GM20000 (cell line): ENCODE measurements at regions not wholly inside any gene's neighbourhood (a gene's known extent, or its start where the extent isn't known, plus 50 kb on each side); places are given as distances from the start of the nearest gene placed in this dataset.
"Not testable (repeated sequence)": the region's sequence is repeated elsewhere in the genome, so short reads cannot be mapped to it uniquely, and the experiment has no call there.

Experiments
- DNase-seq: peaks from one replicate; pipeline ENCODE4 v3.0.0; 2012; ENCODE audit warnings: low spot score
- TF ChIP-seq, protein P1 (sequence below): IDR thresholded peaks from 2 replicates; pipeline ENCODE4 v1.5.1; 2012; ENCODE audit warnings: mild to moderate bottlenecking, control low read depth; ENCODE audit errors: extremely low read depth, missing control alignments

DNA sequence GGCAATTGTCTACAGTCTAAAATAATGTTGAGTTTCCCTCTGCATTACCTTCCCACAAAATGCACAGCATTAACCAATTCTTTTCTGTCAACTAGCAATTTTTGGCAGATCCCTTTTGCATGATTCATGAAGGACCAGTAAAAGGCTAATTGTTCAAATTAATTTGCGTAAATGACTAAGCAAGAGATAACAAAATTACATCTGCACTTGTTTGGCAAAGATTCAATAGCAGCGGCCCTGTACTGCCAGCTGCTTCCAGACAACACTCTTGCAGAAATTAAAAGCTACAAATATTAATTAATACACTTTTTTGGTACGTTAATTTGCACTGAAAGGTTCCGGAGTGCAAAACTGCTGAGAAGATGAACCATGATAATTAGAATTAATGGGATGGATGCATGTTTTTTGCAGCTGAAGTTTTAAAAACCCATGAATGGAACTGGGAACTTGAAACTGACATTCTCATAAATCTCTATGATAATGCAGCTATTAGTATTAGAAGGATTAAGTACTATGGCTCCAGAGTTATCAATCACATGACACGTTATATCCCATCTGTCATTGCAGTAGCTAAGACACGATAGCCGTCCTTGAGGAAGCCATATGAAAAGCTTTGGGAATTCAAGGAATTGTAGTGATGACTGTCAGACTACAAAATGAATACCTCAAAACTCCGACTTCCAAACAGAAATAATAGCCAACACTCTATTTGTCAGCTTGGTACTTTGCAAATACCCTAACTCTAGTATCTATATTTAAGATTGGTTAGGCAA is 1268.3 kb upstream of the ACVR2A start:
- TF ChIP-seq, protein P1, sequence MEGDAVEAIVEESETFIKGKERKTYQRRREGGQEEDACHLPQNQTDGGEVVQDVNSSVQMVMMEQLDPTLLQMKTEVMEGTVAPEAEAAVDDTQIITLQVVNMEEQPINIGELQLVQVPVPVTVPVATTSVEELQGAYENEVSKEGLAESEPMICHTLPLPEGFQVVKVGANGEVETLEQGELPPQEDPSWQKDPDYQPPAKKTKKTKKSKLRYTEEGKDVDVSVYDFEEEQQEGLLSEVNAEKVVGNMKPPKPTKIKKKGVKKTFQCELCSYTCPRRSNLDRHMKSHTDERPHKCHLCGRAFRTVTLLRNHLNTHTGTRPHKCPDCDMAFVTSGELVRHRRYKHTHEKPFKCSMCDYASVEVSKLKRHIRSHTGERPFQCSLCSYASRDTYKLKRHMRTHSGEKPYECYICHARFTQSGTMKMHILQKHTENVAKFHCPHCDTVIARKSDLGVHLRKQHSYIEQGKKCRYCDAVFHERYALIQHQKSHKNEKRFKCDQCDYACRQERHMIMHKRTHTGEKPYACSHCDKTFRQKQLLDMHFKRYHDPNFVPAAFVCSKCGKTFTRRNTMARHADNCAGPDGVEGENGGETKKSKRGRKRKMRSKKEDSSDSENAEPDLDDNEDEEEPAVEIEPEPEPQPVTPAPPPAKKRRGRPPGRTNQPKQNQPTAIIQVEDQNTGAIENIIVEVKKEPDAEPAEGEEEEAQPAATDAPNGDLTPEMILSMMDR: no peak
- no peak for DNase-seq

DNA sequence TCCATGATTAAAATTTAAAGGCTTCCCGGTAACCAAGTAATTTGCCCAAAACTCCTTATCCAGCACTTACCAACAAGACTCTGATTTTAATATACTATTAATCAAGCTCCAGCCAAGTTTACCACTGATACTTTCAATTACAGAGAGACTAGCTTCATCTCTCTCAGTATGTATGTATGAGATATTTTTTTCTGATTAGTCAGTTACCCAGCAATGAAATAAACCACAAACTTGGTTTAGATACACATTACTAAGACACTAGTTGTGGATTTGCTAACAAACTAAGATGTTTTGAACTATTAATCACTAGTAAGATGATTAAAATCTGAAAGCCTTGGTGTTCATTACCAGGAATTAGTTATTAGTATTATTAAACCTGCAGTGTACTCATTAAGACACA is 1272.2 kb upstream of the ACVR2A start:
- TF ChIP-seq, protein P1: no peak
- DNase-seq: no peak

DNA sequence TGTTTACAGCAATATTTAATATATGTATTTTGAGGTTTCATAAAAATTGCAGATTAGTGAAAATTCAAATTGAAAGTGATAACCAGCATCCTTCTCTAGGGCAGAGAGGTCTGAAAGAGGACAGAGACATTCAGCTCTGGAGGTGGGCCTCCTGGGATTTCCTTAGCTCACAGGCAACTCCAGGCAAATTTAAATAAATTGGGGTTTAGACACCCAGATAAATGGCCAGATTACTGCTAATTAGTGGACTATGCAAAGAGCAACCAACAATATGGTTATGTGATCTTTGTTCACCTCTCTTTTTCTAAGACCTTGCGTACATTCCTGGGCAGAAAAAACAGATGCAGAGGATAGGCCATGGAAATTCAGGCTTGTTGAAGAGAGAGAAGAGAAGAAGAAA is 1282.8 kb upstream of the ACVR2A start:
- DNase-seq: no peak
- TF ChIP-seq, protein P1: no peak

DNA sequence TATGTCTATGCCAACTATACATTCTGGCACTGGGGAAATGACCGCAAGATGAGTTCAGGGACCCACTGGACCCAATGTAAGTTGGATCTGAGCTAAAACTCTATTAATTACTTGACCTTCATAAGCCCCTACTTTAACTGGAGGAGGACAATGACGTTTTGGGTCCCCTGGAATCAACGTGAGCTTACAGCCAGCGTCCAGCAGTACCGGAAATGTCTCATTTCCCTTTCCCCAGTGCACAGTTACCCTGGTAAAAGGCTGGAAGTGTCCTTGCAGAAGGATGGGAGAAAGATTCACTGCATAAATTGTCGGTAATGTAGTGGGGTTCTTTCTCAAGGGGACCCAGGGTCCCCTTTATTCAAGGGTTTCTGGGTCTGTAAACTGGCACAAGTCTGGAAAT is 1297.6 kb upstream of the ACVR2A start:
- TF ChIP-seq, protein P1: no peak
- DNase-seq: no peak

DNA sequence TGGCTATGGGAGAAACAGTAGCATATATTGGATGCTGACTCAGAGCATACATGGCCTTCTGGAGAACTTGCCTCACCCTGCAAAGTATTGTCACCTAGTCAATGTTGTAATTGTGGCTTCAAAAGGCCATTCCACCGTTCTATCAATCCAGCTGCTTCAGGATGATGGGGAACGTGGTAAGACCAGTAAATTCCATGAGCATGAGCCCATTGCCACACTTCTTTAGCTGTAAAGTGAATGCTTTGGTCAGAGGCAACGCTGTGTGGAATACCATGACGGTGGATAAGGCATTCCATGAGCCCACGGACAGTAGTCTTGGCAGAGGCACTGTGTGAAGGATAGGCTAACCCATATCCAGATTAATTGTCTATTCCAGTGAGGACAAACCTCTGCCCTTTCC is 1300.1 kb upstream of the ACVR2A start:
- DNase-seq: no peak
- TF ChIP-seq, protein P1: no peak

DNA sequence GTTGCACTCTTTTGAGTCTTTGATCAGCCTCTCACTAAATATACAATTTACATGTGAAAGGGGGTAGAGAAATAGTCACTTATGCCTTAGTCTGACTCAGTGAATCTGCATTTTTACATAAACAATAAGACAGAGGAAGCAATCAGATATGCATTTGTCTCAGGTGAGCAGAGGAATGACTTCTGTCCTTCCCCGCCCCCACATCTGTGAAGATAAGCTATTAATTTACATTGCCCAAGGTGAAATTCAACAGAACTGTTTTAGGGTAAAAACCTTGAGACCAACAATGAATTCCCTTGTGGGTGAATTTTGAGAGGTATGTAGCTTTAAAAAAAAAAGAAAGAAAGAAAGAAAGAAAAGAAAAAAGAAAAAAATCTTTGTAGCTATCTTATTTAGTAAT is 1302.9 kb upstream of the ACVR2A start:
- TF ChIP-seq, protein P1: no peak
- no peak for DNase-seq

DNA sequence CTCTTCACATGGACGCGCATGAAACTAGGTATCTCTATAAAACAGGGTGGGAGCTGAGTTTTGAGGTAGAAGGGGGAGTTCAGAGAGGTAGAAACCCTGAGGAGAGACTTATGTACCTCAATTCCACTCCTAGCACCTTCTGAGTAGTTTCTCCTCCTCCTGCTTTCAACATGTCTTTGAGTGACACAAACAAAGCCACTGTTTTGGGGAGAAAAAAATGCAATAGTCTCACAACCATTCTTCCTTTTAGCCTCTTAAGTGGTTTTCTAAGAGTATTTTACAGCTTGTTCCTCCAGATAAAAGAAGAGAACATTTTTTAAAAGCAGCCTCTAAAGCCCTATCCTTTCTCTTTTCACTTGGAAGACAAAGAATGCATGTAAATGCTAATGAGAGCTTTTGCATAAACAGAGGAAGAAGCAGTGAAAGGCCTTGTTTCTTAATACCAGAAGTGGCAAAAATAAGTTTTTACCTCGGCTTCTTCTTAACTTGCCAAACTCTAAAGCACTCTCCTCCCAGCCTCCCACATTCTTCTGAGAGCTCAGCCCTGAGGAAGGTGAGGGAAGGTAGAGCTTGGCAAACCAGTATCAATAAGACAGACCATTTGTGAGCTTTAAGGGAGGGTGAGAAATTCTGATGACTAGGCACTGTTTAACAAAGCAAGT is 1304.4 kb upstream of the ACVR2A start:
- TF ChIP-seq, protein P1: no peak
- no peak for DNase-seq

DNA sequence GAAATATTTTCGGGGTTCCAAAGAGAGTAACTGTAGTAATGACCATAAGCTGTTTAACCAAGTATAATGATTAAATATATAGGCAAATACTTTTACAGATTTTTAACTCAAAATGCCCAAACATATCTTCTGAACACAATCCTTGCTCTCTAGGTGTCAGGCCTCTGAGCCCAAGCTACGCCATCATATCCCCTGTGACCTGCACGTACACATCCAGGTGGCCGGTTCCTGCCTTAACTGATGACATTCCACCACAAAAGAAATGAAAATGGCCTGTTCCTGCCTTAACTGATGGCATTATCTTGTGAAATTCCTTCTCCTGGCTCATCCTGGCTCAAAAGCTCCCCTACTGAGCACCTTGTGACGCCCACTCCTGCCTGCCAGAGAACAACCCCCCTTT is 1305.1 kb upstream of the ACVR2A start:
- DNase-seq: not testable (repeated sequence)
